ENCODE measurements at regions not wholly inside any gene's neighbourhood (a gene's known extent, or its start where the extent isn't known, plus 50 kb on each side); places are given as distances from the start of the nearest gene placed in this dataset.

- TF ChIP-seq CTCF (IDR thresholded peaks at IDR 0.05 in 8 of 11, conservative IDR thresholded peaks at IDR 0.05 in 3 of 11) (no peak), POLR2AphosphoS5 (IDR thresholded peaks at IDR 0.05) (no peak), POLR2A (IDR thresholded peaks at IDR 0.05) (no peak)
These were observed 488.3 kb downstream of the COL12A1 start for GRCh38 chr6:74717591-74717990.
